SKM-1 treated with dmso at 0.1 percent for 144 hours (cell line): ENCODE measurements at regions not wholly inside any gene's neighbourhood (a gene's known extent, or its start where the extent isn't known, plus 50 kb on each side); places are given as distances from the start of the nearest gene placed in this dataset.
"Not testable (repeated sequence)": the region's sequence is repeated elsewhere in the genome, so short reads cannot be mapped to it uniquely, and the experiment has no call there.

Experiments
- DNase-seq: peaks from one replicate; lab custom pipeline; 2025; ENCODE audit not compliant: unreplicated experiment; lab: John Stamatoyannopoulos, UW

- DNase-seq = no peak
Measured at GRCh38 chr4:18441203-18441590, 419.6 kb upstream of the LCORL start.

- no peak for DNase-seq
Measured at GRCh38 chr4:18440527-18441202, 419.1 kb upstream of the LCORL start.

- no peak for DNase-seq
Measured at GRCh38 chr4:18439311-18439710, 417.8 kb upstream of the LCORL start.

GRCh38 chr4:18435781-18436180 lies 414.2 kb upstream of the LCORL start:
- DNase-seq = no peak

GRCh38 chr4:18422685-18423084 lies 401.1 kb upstream of the LCORL start:
- no peak for DNase-seq

GRCh38 chr4:18421519-18421918 lies 400.0 kb upstream of the LCORL start:
- DNase-seq = no peak

- no peak for DNase-seq
Measured at GRCh38 chr4:18419780-18420179, 398.2 kb upstream of the LCORL start.

- DNase-seq = not testable (repeated sequence)
Measured at GRCh38 chr4:18418195-18418898, 396.8 kb upstream of the LCORL start.

- DNase-seq = not testable (repeated sequence)
Measured at GRCh38 chr4:18417651-18418050, 396.1 kb upstream of the LCORL start.

- no peak for DNase-seq
Measured at GRCh38 chr4:18406264-18406663, 384.7 kb upstream of the LCORL start.

GRCh38 chr4:18405054-18405453 lies 383.5 kb upstream of the LCORL start:
- no peak for DNase-seq

- no peak for DNase-seq
Measured at GRCh38 chr4:18404642-18405041, 383.1 kb upstream of the LCORL start.

- DNase-seq = no peak
Measured at GRCh38 chr4:18403327-18403726, 381.8 kb upstream of the LCORL start.

GRCh38 chr4:18401868-18402267 lies 380.3 kb upstream of the LCORL start:
- no peak for DNase-seq

- no peak for DNase-seq
Measured at GRCh38 chr4:18401425-18401824, 379.9 kb upstream of the LCORL start.

- no peak for DNase-seq
Measured at GRCh38 chr4:18398661-18399060, 377.1 kb upstream of the LCORL start.

- DNase-seq = no peak
Measured at GRCh38 chr4:18397681-18398390, 376.3 kb upstream of the LCORL start.

- no peak for DNase-seq
Measured at GRCh38 chr4:18394656-18395055, 373.1 kb upstream of the LCORL start.

GRCh38 chr4:18391354-18391728 lies 369.8 kb upstream of the LCORL start:
- DNase-seq = no peak

GRCh38 chr4:18390655-18391353 lies 369.2 kb upstream of the LCORL start:
- DNase-seq = no peak

- DNase-seq = no peak
Measured at GRCh38 chr4:18389115-18389514, 367.6 kb upstream of the LCORL start.

- no peak for DNase-seq
Measured at GRCh38 chr4:18388039-18388438, 366.5 kb upstream of the LCORL start.
